ENCODE measurements at regions not wholly inside any gene's neighbourhood (a gene's known extent, or its start where the extent isn't known, plus 50 kb on each side); places are given as distances from the start of the nearest gene placed in this dataset.
"Not testable (repeated sequence)": the region's sequence is repeated elsewhere in the genome, so short reads cannot be mapped to it uniquely, and the experiment has no call there.

- DNase-seq (ENCODE audit: low read depth, low spot score) = no peak
- Histone ChIP-seq H3K4me1 (ENCODE audit: insufficient read depth, insufficient read length) (no peaks in the 10 kb centered on the region), H3K27me3 (ENCODE audit: insufficient read depth, insufficient read length) (no peaks in the 10 kb centered on the region)
These were observed 224.9 kb upstream of the SLC16A7 start for GRCh38 chr12:59370933-59371332.

GRCh38 chr12:59365133-59365532 is 230.7 kb upstream of the SLC16A7 start:
- Histone ChIP-seq H3K9me3 (ENCODE audit: insufficient read depth, low read length) (no peaks in the 10 kb centered on the region), H3K4me1 (ENCODE audit: insufficient read depth, insufficient read length) (no peaks in the 10 kb centered on the region), H3K36me3 (ENCODE audit: insufficient read depth, insufficient read length, low read length) (no peaks in the 10 kb centered on the region), H3K4me3 (ENCODE audit: insufficient read length, low read depth) (no peak overlapping the region), H3K27me3 (ENCODE audit: insufficient read depth, insufficient read length) (no peaks in the 10 kb centered on the region), H3K9ac (ENCODE audit: insufficient read length, low read depth) (no peak overlapping the region)
- no peak for DNase-seq (ENCODE audit: low read depth, low spot score)
- no peak for TF ChIP-seq SUZ12 (IDR thresholded peaks at IDR 0.05; ENCODE audit: extremely low read depth, insufficient read depth, insufficient read length)
- no peak for TF ChIP-seq YY1 (IDR thresholded peaks at IDR 0.05; ENCODE audit: insufficient read depth, insufficient read length)
- no peak for TF ChIP-seq ZNF274 (IDR thresholded peaks at IDR 0.05; ENCODE audit: low read depth, low read length)

More at GRCh38 chr12:59370933-59371332, 224.9 kb upstream of the SLC16A7 start:
- Histone ChIP-seq H3K4me3 (ENCODE audit: insufficient read length, low read depth) (no peak overlapping the region), H3K9me3 (ENCODE audit: insufficient read depth, low read length) (no peaks in the 10 kb centered on the region), H3K9ac (ENCODE audit: insufficient read length, low read depth) (no peak overlapping the region), H3K36me3 (ENCODE audit: insufficient read depth, insufficient read length, low read length) (no peaks in the 10 kb centered on the region)
- TF ChIP-seq SUZ12 (IDR thresholded peaks at IDR 0.05; ENCODE audit: extremely low read depth, insufficient read depth, insufficient read length) (no peak), ZNF274 (IDR thresholded peaks at IDR 0.05; ENCODE audit: low read depth, low read length) (no peak), YY1 (IDR thresholded peaks at IDR 0.05; ENCODE audit: insufficient read depth, insufficient read length) (no peak)

- no peak for TF ChIP-seq ZNF274 (IDR thresholded peaks at IDR 0.05; ENCODE audit: low read depth, low read length)
- DNase-seq (ENCODE audit: low read depth, low spot score) = no peak
- Histone ChIP-seq H3K4me1 (ENCODE audit: insufficient read depth, insufficient read length) (no peaks in the 10 kb centered on the region), H3K9me3 (ENCODE audit: insufficient read depth, low read length) (no peaks in the 10 kb centered on the region), H3K4me3 (ENCODE audit: insufficient read length, low read depth) (no peak overlapping the region), H3K27me3 (ENCODE audit: insufficient read depth, insufficient read length) (no peaks in the 10 kb centered on the region), H3K36me3 (ENCODE audit: insufficient read depth, insufficient read length, low read length) (no peaks in the 10 kb centered on the region), H3K9ac (ENCODE audit: insufficient read length, low read depth) (no peak overlapping the region)
These were observed 238.0 kb upstream of the SLC16A7 start for GRCh38 chr12:59357811-59358210.

GRCh38 chr12:59346248-59346647 is 249.6 kb upstream of the SLC16A7 start:
- not testable (repeated sequence) for H3K9me3 ChIP-seq (ENCODE audit: insufficient read depth, low read length); H3K4me3 ChIP-seq (ENCODE audit: insufficient read length, low read depth); H3K9ac ChIP-seq (ENCODE audit: insufficient read length, low read depth); H3K36me3 ChIP-seq (ENCODE audit: insufficient read depth, insufficient read length, low read length); H3K4me1 ChIP-seq (ENCODE audit: insufficient read depth, insufficient read length); H3K27me3 ChIP-seq (ENCODE audit: insufficient read depth, insufficient read length)
- DNase-seq (ENCODE audit: low read depth, low spot score) = peak; percentile 13

- Histone ChIP-seq H3K4me3 (ENCODE audit: insufficient read length, low read depth) (no peak overlapping the region), H3K9ac (ENCODE audit: insufficient read length, low read depth) (no peak overlapping the region), H3K27me3 (ENCODE audit: insufficient read depth, insufficient read length) (no peaks in the 10 kb centered on the region), H3K9me3 (ENCODE audit: insufficient read depth, low read length) (no peaks in the 10 kb centered on the region), H3K4me1 (ENCODE audit: insufficient read depth, insufficient read length) (no peaks in the 10 kb centered on the region), H3K36me3 (ENCODE audit: insufficient read depth, insufficient read length, low read length) (no peaks in the 10 kb centered on the region)
- TF ChIP-seq SUZ12 (IDR thresholded peaks at IDR 0.05; ENCODE audit: extremely low read depth, insufficient read depth, insufficient read length) (no peak), ZNF274 (IDR thresholded peaks at IDR 0.05; ENCODE audit: low read depth, low read length) (no peak), YY1 (IDR thresholded peaks at IDR 0.05; ENCODE audit: insufficient read depth, insufficient read length) (no peak)
- no peak for DNase-seq (ENCODE audit: low read depth, low spot score)
These were observed 250.4 kb upstream of the SLC16A7 start for GRCh38 chr12:59345406-59345805.

- no peak for TF ChIP-seq SUZ12 (IDR thresholded peaks at IDR 0.05; ENCODE audit: extremely low read depth, insufficient read depth, insufficient read length)
- no peak for TF ChIP-seq YY1 (IDR thresholded peaks at IDR 0.05; ENCODE audit: insufficient read depth, insufficient read length)
- TF ChIP-seq ZNF274 (IDR thresholded peaks at IDR 0.05; ENCODE audit: low read depth, low read length) = no peak
- H3K4me1 ChIP-seq (ENCODE audit: insufficient read depth, insufficient read length) = no peaks in the 10 kb centered on the region
- H3K9ac ChIP-seq (ENCODE audit: insufficient read length, low read depth) = no peak overlapping the region
- H3K36me3 ChIP-seq (ENCODE audit: insufficient read depth, insufficient read length, low read length) = no peaks in the 10 kb centered on the region
- DNase-seq (ENCODE audit: low read depth, low spot score) = no peak
- H3K27me3 ChIP-seq (ENCODE audit: insufficient read depth, insufficient read length) = no peaks in the 10 kb centered on the region
- no peaks in the 10 kb centered on the region for H3K9me3 ChIP-seq (ENCODE audit: insufficient read depth, low read length)
- H3K4me3 ChIP-seq (ENCODE audit: insufficient read length, low read depth) = no peak overlapping the region
These were observed 251.6 kb upstream of the SLC16A7 start for GRCh38 chr12:59344224-59344623.

- Histone ChIP-seq H3K4me3 (ENCODE audit: insufficient read length, low read depth) (no peak overlapping the region), H3K9me3 (ENCODE audit: insufficient read depth, low read length) (peaks cover 5% of the 10 kb centered on the region; the same call in 1 of the 2 replicates), H3K4me1 (ENCODE audit: insufficient read depth, insufficient read length) (no peaks in the 10 kb centered on the region), H3K27me3 (ENCODE audit: insufficient read depth, insufficient read length) (no peaks in the 10 kb centered on the region), H3K36me3 (ENCODE audit: insufficient read depth, insufficient read length, low read length) (no peaks in the 10 kb centered on the region), H3K9ac (ENCODE audit: insufficient read length, low read depth) (no peak overlapping the region)
- DNase-seq (ENCODE audit: low read depth, low spot score) = no peak
- no peak for TF ChIP-seq ZNF274 (IDR thresholded peaks at IDR 0.05; ENCODE audit: low read depth, low read length)
These were observed 266.4 kb upstream of the SLC16A7 start for GRCh38 chr12:59329462-59329861.

GRCh38 chr12:59328395-59329075 is 267.3 kb upstream of the SLC16A7 start:
- not testable (repeated sequence) for H3K36me3 ChIP-seq (ENCODE audit: insufficient read depth, insufficient read length, low read length); H3K9ac ChIP-seq (ENCODE audit: insufficient read length, low read depth); DNase-seq (ENCODE audit: low read depth, low spot score)

GRCh38 chr12:59326457-59326856 is 269.4 kb upstream of the SLC16A7 start:
- H3K27me3 ChIP-seq (ENCODE audit: insufficient read depth, insufficient read length); H3K4me1 ChIP-seq (ENCODE audit: insufficient read depth, insufficient read length); H3K4me3 ChIP-seq (ENCODE audit: insufficient read length, low read depth); H3K9me3 ChIP-seq (ENCODE audit: insufficient read depth, low read length); H3K36me3 ChIP-seq (ENCODE audit: insufficient read depth, insufficient read length, low read length); H3K9ac ChIP-seq (ENCODE audit: insufficient read length, low read depth); DNase-seq (ENCODE audit: low read depth, low spot score): not testable (repeated sequence)

More at GRCh38 chr12:59328395-59329075, 267.3 kb upstream of the SLC16A7 start:
- not testable (repeated sequence) for H3K4me3 ChIP-seq (ENCODE audit: insufficient read length, low read depth); H3K9me3 ChIP-seq (ENCODE audit: insufficient read depth, low read length); H3K27me3 ChIP-seq (ENCODE audit: insufficient read depth, insufficient read length); H3K4me1 ChIP-seq (ENCODE audit: insufficient read depth, insufficient read length)

Measured in NT2/D1 (cell line).